Stimulated activated CD4-positive, alpha-beta T cell treated with anti-CD3 and anti-CD28 coated beads, Interleukin-15, amount 100 ng/mL, for 48 hours (primary cell): ENCODE measurements at regions not wholly inside any gene's neighbourhood (a gene's known extent, or its start where the extent isn't known, plus 50 kb on each side); places are given as distances from the start of the nearest gene placed in this dataset.
"Not testable (repeated sequence)": the region's sequence is repeated elsewhere in the genome, so short reads cannot be mapped to it uniquely, and the experiment has no call there.

Experiments
- DNase-seq, 2 donors: peaks; one replicate each; pipeline ENCODE4 v3.0.0-alpha.2; 2020; ENCODE audit warnings: low read depth in 2 of 2

DNA sequence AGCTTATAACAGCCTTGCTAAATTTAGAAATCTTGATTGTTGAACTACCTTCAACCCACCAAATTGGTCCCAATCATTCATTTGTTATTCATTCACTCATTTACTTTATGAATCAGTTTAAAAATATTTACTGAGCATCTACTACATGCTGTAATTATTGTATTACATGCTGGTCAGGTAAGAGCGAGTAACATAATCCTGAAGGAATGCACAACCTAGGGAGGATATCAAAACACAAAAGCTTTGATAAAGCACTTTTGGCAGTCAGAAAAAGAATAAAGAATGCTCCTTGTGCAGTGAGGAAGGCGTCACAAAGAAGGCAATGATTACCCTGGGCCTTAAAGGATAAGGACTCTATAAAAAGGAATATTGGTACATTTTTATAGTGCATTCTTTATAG is 518.9 kb upstream of the NR5A2 start:
- no peak for DNase-seq

DNA sequence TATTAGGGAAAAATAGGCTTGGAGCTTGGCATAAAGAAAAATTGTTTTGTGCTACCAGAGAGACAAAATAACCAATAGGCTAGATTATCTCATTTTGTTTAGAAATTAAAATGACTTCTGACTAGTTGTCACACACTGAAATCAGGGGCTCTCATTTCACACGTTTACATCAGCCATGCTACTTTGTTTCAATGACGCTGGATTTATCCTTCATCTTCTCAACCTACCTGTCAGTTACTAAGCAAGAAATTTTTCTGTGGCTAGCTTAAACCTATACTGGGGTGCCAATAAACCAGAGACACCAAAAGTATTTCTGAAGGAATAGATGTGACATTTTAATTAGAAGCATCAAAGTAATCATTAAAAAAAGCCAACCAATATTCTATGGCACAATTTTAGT is 518.1 kb upstream of the NR5A2 start:
- DNase-seq, result no peak

- no peak for DNase-seq
Observed at GRCh38 chr1:199510314-199510713, 517.2 kb upstream of the NR5A2 start.

- DNase-seq, result no peak
Observed at GRCh38 chr1:199512037-199512710, 515.3 kb upstream of the NR5A2 start.

GRCh38 chr1:199515261-199515660 is 512.2 kb upstream of the NR5A2 start:
- no peak for DNase-seq

DNA sequence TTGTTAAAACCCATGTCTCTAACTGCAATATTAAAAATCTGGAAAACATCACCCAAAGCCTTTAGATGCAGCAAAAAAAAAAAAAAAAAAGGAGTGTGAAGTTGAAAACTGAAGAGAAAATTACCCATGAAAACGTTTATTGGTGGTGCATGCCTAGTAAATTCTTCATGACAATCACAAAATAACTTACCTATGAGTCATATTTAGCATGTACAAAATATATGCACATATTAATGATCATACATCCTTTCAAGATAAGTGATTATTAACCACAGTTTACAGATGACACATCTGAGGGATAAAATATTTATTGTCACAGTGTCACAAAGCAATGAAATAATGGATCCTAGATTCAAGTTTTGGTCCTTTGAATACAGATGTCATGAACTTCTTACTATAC is 505.2 kb upstream of the NR5A2 start:
- no peak for DNase-seq

- no peak for DNase-seq
Observed at GRCh38 chr1:199522936-199523335, 504.6 kb upstream of the NR5A2 start.

GRCh38 chr1:199529324-199529723 is 498.2 kb upstream of the NR5A2 start:
- no peak for DNase-seq

DNA sequence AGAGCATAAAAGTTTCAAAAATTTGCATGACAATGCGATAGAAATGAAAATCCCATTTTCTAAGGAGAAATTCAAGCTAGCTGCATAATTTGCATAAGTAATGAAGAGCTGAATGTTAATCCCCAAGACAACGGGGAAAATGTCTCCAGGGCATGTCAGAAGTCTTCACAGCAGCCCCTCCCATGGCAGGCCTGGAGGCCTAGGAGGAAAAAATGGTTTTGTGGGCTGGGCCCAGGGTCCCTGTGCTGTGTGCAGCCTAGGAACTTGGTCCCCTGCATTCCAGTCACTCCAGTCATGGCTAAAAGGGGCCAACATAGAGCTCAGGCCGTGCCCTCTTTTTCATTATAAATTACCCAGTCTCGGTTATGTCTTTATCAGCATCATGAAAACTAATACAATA is 494.1 kb upstream of the NR5A2 start:
- DNase-seq, result not testable (repeated sequence)

GRCh38 chr1:199545780-199546179 is 481.7 kb upstream of the NR5A2 start:
- DNase-seq, result no peak

DNA sequence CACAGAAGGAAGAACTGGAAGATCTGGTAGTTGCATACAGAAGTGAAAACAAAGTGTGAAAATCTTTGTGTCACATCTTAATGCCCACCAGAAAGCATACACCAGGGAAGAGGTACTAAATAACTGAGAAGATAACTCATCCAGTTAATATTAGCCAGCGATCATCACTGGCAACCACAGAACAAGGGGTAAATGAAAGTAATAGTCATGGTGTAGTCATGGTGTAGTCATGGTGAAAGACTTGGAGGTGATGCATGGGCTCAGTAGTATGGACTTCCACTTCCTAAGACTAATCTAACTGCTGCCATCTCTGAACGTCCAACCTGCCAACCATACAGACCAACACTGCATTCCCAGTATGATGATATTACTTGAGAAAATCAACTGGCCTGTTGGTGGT is 481.2 kb upstream of the NR5A2 start:
- DNase-seq, result no peak

- no peak for DNase-seq
Observed at GRCh38 chr1:199549421-199549820, 478.1 kb upstream of the NR5A2 start.

DNA sequence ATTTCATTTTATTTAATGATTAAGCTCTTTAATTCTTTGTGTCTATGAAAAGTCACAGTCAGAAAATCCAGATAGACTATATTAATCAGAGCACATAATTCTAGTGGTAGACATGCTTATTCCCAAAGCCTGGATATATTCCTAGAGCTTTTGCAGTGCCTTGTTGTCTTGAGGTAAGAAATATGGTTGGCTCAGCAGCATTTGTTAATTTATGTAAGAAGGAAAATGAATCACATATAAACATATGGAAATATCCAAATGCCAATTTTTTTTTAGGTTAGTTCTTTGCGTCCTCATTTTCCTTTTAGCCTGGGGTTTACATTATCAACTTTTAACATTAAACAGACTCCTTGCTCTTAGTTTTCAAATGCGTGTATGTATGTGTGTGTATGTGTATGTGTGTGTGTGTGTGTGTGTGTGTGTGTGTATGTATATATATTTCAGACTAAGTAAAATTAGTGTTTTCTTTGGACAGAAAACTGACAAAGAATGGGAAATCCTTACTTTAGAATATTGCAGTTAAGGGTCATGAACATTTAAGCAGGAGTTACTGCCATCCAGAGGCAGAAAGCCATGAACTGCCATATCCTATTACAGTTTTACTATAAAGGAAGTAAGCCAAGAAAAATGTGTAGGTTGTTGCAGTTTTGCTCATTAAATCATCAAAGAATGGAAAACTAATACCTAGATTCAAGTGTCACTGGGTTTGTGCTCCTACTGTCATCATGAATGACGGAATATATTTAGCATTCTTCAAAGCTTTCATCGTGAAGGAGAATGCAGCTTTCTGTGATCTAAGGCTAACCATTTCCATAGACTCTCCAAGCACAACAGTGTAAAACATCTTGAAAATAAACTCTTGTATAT is 477.1 kb upstream of the NR5A2 start:
- no peak for DNase-seq

DNA sequence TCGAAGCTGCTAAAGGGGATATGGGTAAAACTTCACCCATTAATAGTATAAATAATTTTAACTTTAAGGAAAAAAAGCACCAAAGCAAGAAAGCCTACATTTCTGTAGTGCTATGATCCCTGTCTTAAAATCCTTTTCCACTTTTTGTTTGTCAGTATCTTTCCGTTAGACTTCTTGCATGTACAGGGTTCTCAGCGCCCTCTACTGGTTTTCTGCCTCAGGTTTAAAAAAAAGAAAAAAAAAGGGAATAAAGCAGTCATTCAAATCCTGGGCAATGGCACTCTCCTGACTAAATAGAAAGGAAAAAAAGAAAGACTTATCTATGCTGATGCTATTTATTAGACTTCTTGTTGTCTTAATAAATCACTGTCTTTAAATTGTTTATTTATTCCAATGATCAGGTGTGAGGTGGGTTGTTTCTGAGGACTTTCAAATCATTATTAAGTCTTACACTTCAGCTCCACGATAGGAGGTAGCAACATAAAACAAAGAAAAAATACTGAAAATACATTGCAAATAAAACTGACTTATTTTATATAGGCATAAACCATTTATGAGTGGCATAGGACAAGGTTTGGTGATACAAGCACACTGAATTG is 475.4 kb upstream of the NR5A2 start:
- DNase-seq, result peak in 1 of 2 donors; percentile 4

DNA sequence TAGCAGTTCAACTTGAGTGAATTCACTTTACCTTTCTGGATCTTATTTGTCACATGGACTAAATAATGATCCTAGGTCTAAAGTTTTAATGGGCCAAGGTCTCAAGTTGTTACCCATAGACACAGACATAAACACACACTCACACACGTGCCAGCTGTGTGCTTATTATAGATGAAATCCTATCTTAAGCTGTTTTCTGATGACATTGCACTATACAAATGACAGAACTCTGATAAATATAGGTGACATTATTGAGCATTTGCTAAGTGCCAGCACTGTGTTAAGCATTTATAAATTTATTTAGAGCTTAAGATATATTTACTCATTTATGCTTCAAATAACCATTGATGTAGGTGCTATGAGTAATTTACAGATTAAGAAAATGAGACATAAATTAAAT is 474.4 kb upstream of the NR5A2 start:
- no peak for DNase-seq

DNA sequence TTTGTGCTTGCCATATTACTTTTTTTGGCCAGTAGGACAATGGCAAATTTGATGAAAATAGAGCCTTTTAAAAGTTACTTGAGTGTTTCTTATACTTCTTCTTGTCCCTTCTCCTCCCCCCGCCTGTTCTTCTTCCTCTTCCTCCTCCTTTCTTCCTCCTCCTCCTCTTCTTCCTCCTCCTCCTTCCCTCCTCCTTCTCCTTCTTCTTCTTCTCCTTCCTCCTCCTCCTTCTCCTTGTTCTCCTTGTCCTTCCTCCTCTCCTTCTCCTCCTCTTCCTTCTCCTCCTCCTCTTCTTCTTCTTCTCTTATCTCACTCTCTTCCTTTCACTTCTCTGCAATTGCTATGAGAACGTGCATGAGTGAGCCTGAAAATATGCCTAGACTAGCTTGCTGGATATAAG is 466.2 kb upstream of the NR5A2 start:
- DNase-seq, result no peak

DNA sequence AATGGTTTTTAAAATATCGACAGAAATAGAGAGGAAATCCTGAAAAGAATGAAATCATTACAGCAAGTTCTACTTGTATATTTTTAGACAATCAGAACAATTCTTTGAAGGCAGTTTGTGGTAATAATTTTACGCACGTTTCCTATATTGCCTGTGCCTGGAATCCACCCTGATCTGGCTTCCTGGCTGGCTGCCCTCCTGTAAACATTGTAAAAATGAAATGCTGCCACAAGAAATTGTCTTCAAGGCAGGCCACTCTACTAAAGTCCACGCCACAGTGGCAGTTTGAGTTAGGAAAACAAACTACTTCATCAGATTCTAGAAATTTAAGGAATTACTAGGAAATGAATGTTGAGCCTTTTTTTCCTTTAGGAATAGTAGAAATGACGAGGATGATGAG is 454.5 kb upstream of the NR5A2 start:
- DNase-seq, result no peak

DNA sequence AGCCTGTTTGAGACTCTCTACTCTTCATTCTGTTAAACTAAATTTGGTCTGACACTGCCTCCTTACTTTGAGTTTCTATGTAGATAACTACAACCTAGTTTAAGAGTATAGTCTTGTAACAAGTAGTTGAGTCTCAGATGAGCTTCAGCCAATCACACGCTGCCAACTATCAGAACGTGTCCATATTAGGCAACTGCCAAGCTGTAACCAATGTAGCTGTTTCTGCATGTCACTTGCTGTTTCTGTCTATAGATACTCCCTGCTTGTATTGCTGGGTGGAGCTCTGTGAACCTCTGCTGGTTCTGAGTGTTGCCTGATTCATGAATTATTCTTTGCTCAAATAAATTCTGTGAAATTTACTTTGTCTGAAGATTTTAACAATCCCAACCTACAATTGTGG is 452.6 kb upstream of the NR5A2 start:
- no peak for DNase-seq

- DNase-seq, result no peak
Observed at GRCh38 chr1:199580300-199580699, 447.2 kb upstream of the NR5A2 start.

DNA sequence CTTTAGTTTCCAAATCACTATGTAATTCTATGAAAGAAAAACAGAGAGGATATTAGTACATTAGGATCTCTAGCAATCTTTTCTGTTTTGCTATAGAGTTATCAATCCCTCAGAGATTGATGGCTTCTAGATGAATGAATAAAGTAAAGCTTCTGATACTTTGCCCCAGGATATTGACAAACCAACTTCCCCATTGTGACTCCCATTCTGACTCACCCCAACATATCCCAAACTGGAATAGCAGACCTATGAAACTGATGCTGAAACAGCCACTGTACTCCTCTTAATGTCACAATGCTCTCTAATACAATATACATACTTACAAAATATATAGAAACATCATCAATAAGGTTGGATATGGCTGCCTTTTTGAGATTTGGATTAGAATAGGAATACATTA is 442.1 kb upstream of the NR5A2 start:
- no peak for DNase-seq

DNA sequence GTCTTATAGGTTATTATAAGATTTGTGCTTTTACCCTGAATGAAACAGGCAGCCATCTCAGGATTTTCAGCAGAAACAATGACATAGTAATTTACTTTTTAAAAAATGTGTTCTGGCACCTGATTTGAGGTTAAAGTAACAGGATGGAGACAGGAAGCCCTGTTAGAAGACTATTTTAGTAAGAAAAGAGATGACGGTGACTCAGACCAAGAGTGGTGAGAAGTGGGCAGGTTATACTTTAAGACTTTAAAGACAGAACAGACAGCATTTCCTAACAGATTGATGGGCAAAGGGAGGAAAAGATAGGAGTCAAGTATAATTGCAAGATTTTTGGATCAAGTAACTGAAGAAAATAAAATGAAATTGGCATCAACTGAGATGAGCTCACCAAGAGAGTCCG is 436.8 kb upstream of the NR5A2 start:
- DNase-seq, result no peak

DNA sequence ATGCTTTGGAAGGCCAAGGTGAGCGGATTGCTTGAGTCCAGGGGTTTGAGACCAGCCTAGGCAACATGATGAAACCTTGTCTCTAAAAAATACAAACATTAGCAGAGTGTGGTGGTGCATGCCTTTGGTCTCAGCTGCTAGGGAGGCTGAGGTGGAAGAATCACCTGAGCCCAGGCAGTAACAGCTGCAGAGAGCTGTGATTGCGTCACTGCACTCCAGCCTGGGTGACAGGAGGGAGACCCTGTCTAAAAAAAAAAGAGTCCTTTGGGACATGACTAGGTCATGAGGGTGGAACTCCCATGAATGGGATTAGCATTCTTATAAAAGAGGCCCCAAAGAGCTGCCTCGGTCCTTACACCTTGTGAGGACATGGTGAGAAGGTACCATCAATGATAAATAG is 436.0 kb upstream of the NR5A2 start:
- DNase-seq, result no peak

DNA sequence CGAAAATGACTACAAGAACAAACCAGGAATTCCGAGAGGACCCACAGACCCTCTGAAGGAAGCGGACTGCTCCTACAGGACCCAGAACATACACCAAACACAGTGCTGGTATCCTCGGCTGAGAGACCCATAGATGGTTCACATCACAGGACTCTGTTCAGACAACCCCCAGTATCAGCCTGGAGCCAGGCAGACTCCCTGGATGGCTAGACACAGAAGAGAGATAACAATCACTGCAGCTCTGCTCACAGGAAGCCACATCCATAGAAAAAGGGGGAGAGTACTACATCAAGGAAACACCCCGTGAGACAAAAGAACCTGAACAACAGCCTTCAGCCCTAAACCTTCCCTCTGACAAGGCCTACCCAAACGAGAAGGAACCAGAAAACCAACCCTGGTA is 434.0 kb upstream of the NR5A2 start:
- DNase-seq, result no peak
